HCT116 (cell line): ENCODE measurements at regions not wholly inside any gene's neighbourhood (a gene's known extent, or its start where the extent isn't known, plus 50 kb on each side); places are given as distances from the start of the nearest gene placed in this dataset.

Source experiments
- ATAC-seq: fragments of 200-7000 bp; cut with Tn5 transposase; 2 replicates; pipeline ENCODE4 v1.9.1; 2020; ENCODE audit warnings: mild to moderate bottlenecking, moderate library complexity
- BruUV-seq: library from RNA; stranded (reverse); fragments of 400-500 nt; replicated peaks from 2 replicates; lab custom pipeline; 2021; lab: Mats Ljungman, UMichigan
- CTCF ChIA-PET: fragments of 300-600 bp; sonication (Branson Sonifier 250); formaldehyde crosslinking; loops from one replicate; lab custom pipeline; 2021; ENCODE audit warnings: antibody characterized with exemption; lab: Charles Lee
- POLR2A ChIA-PET: fragments of 300-600, 350-600 bp; sonication (Branson Sonifier 250); formaldehyde crosslinking; loops from one replicate; lab custom pipeline; 2021; ENCODE audit warnings: antibody characterized with exemption; lab: Charles Lee
- RAD21 ChIA-PET, 2 experiments: fragments of 300-600 bp; sonication (Branson Sonifier 250); formaldehyde crosslinking; loops; one replicate each; lab custom pipeline; 2023; ENCODE audit warnings: low total read pairs in 2 of 2; ENCODE audit not compliant: uncharacterized antibody in 2 of 2, unreplicated experiment in 2 of 2, low non-redundant PET in 1 of 2; lab: Charles Lee
- DNase-seq: peaks from one replicate; pipeline ENCODE4 v3.0.0-alpha.2; 2010; ENCODE audit warnings: low read depth, low spot score
- H2AFZ ChIP-seq: fragments of 200-600 bp; shearing (Covaris generic), sonication (generic); 2 replicates; pipeline ENCODE4 v1.6.1; 2017; ENCODE audit warnings: low read depth, mixed run types, mixed read lengths, antibody characterized with exemption, low read length; ENCODE audit not compliant: poor library complexity, severe bottlenecking
- H3K27ac ChIP-seq: 2 replicates; pipeline ENCODE4 v1.5.1; 2012; ENCODE audit warnings: low read depth, low read length
- H3K27me3 ChIP-seq: fragments of 200-600 bp; sonication (generic); 2 replicates; pipeline ENCODE4 v1.6.1; 2016; ENCODE audit warnings: mixed run types, low read length, mixed read lengths; ENCODE audit not compliant: insufficient read depth
- H3K36me3 ChIP-seq, 2 experiments: fragments of 200-500 bp in 1 of 2; fragments of 200-600 bp in 1 of 2; sonication (Bioruptor generic) in 1 of 2; sonication (generic) in 1 of 2; 2 replicates each; pipeline versions ENCODE4 v1.5.1 to v1.6.1; 2014 to 2016; ENCODE audit warnings: low read length in 2 of 2, inconsistent platforms in 1 of 2, mixed read lengths in 1 of 2, mixed run types in 1 of 2; ENCODE audit not compliant: insufficient read depth in 2 of 2, control insufficient read depth in 1 of 2
- H3K4me1 ChIP-seq, 2 experiments: fragments of 200-600 bp in 1 of 2; sonication (generic) in 1 of 2; 2 replicates each; pipeline versions ENCODE4 v1.5.1 to v1.6.1; 2012 to 2017; ENCODE audit warnings: low read length in 2 of 2, inconsistent platforms in 1 of 2, mild to moderate bottlenecking in 1 of 2, mixed read lengths in 1 of 2, mixed run types in 1 of 2, moderate library complexity in 1 of 2; ENCODE audit not compliant: insufficient read depth in 2 of 2, control insufficient read depth in 1 of 2
- H3K4me2 ChIP-seq: fragments of 200-600 bp; sonication (generic); 2 replicates; pipeline ENCODE4 v1.6.1; 2017; ENCODE audit warnings: mixed run types, low read length, mixed read lengths
- H3K4me3 ChIP-seq, 2 experiments: fragments of 200-600 bp in 1 of 2; sonication (generic) in 1 of 2; replicated peaks in 1 of 2; 2 replicates each; pipeline ENCODE4 v1.5.1; 2011 to 2016; ENCODE audit warnings: low read length in 2 of 2, control low read depth in 1 of 2, low read depth in 1 of 2, mild to moderate bottlenecking in 1 of 2, mixed read lengths in 1 of 2, mixed run types in 1 of 2
- H3K79me2 ChIP-seq: fragments of 200-600 bp; sonication (generic); 2 replicates; pipeline ENCODE4 v1.6.1; 2017; ENCODE audit warnings: mild to moderate bottlenecking, mixed run types, low read length, moderate library complexity, mixed read lengths; ENCODE audit not compliant: insufficient read depth
- H3K9ac ChIP-seq: fragments of 200-600 bp; sonication (generic); 2 replicates; pipeline ENCODE4 v1.6.1; 2016; ENCODE audit warnings: low read length, mixed read lengths
- H3K9me2 ChIP-seq: fragments of 200-600 bp; sonication (generic), shearing (Covaris generic); 2 replicates; pipeline ENCODE4 v1.6.1; 2017; ENCODE audit warnings: mixed run types, mild to moderate bottlenecking, moderate library complexity; ENCODE audit not compliant: insufficient read depth
- H3K9me3 ChIP-seq, 2 experiments: fragments of 200-500 bp in 1 of 2; fragments of 200-600 bp in 1 of 2; sonication (Bioruptor generic) in 1 of 2; sonication (generic) in 1 of 2; 2 replicates each; pipeline ENCODE4 v1.6.1; 2014 to 2017; ENCODE audit warnings: low read length in 2 of 2, mixed read lengths in 2 of 2, inconsistent platforms in 1 of 2, low read depth in 1 of 2, mild to moderate bottlenecking in 1 of 2, mixed run types in 1 of 2, moderate library complexity in 1 of 2; ENCODE audit not compliant: control insufficient read depth in 1 of 2, insufficient read depth in 1 of 2
- H4K20me1 ChIP-seq: fragments of 200-600 bp; sonication (generic), shearing (Covaris generic); 2 replicates; pipeline ENCODE4 v1.6.1; 2017; ENCODE audit warnings: mixed run types, mild to moderate bottlenecking, moderate library complexity; ENCODE audit not compliant: insufficient read depth
- EZH2 ChIP-seq: fragments of 200-600 bp; sonication (generic); IDR thresholded peaks from 2 replicates; pipeline ENCODE4 v1.6.1; 2017; ENCODE audit warnings: antibody characterized with exemption, mixed run types
- POLR2AphosphoS5 ChIP-seq: IDR thresholded peaks from 2 replicates; pipeline ENCODE4 v1.6.1; 2011; ENCODE audit warnings: mild to moderate bottlenecking, low read depth, low read length, moderate library complexity
- SP1 ChIP-seq: IDR thresholded peaks from 2 replicates; pipeline ENCODE4 v1.6.1; 2012; ENCODE audit warnings: low read depth
- ZNF274 ChIP-seq: fragments of 200-500 bp; sonication (Bioruptor generic); IDR thresholded peaks from 2 replicates; pipeline ENCODE4 v1.6.1; 2014; ENCODE audit warnings: mild to moderate bottlenecking, low read depth, low read length, inconsistent platforms
- intact Hi-C: fragments of 100-400 bp; cut with micrococcal nuclease; formaldehyde crosslinking; loops from 2 replicates; pipeline ENCODE4 v1.10.0; 2022
- TF ChIP-seq, protein P1 (sequence below): IDR thresholded peaks from 2 replicates; pipeline ENCODE4 v1.6.1; 2012
- TF ChIP-seq, protein P2 (sequence below), 3 experiments: fragments of 200-600 bp in 1 of 3; sonication (generic) in 1 of 3; IDR thresholded peaks in 2 of 3; conservative IDR thresholded peaks in 1 of 3; 2 replicates each; pipeline ENCODE4 v1.5.1; 2012 to 2017; ENCODE audit warnings: low read depth in 2 of 3, low read length in 2 of 3, antibody characterized with exemption in 1 of 3, borderline replicate concordance in 1 of 3, control low read depth in 1 of 3, mild to moderate bottlenecking in 1 of 3, mixed read lengths in 1 of 3, mixed run types in 1 of 3, moderate library complexity in 1 of 3; ENCODE audit not compliant: insufficient read depth in 1 of 3

DNA sequence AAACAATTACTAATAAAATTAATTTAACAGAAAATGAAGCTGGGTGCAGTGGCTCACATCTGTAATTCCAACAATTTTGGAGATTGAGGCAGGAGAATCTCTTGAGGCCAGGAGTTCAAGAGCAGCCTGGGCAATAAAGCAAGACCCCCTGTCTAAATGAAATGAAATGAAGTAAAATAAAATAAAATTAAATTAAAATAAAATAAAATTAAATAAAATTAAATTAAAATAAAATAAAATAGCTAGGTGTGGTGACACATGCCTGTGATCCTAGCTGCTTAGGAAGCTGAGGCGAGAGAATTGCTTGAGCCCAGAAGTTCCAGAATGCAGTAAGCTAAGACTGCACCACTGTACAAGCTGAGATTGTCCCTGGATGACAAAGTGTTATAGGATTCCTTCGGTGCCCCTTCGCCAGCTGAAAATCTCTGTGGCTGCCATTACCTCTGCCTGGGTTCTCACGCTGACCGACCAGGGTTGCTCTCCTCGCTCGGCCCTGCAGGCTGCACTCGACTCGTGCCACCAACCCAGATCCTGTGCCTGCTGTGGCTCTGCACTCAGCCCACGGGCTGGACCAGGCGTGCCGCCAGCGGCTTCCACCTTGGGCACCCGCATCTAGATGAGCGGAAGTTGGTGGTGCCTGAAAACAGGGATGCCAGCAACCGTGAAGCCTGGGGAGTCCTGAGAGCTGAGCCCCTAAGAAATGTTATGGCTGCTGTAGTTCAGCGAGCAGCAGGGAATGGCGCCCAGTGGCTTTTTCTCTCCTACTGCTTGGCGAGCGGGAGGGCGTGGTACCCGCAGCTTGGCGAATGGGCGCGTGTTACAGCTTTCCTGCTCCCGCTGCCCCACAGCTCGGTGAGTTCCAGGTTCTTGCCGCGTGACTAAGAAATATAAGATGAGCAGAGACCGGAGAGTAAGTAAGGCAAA is 539.2 kb upstream of the PCDH9 start:
- H3K4me1 ChIP-seq = no peaks in the 10 kb centered on the region
- ATAC-seq = no peak
- H3K27me3 ChIP-seq = no peaks in the 10 kb centered on the region
- ChIA-PET POLR2A (no interaction called here), RAD21 (no interaction called here), CTCF (no interaction called here)
- H3K9me3 ChIP-seq = peaks cover 0 to 3% of the 10 kb centered on the region in 2 experiments; a peak in 2 of 4 replicates
- no peak overlapping the region for H2AFZ ChIP-seq
- no TSS peak for BruUV-seq
- H3K27ac ChIP-seq = no peak overlapping the region
- H3K79me2 ChIP-seq = no peaks in the 10 kb centered on the region
- no peak for TF ChIP-seq SP1
- TF ChIP-seq, protein P1, sequence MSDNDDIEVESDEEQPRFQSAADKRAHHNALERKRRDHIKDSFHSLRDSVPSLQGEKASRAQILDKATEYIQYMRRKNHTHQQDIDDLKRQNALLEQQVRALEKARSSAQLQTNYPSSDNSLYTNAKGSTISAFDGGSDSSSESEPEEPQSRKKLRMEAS = no peak
- no peak overlapping the region for H3K9ac ChIP-seq
- H3K4me2 ChIP-seq = no peak overlapping the region
- H3K4me3 ChIP-seq = no peak overlapping the region
- DNase-seq = no peak
- no peaks in the 10 kb centered on the region for H3K36me3 ChIP-seq
- no peaks in the 10 kb centered on the region for H3K9me2 ChIP-seq
- intact Hi-C loops = no loop called here
- no peaks in the 10 kb centered on the region for H4K20me1 ChIP-seq

DNA sequence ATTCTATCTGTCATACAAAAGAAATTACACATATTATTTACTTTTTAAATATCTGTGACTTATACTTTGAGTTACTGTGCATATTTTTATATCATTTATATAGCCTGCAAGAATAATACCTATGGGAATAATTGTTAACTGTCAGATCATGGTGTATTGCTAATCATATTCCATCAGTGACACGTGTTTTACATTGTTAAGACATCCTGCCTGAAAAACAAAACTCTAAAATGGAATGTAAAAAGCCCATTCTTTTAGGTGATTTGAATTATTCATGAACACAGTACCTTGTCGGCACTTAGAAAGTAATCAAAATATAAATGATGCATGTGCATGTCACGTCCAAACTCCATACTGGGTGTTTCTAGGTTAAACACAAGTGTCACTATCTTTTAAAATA is 533.8 kb upstream of the PCDH9 start:
- H3K9me2 ChIP-seq = no peaks in the 10 kb centered on the region
- H2AFZ ChIP-seq = no peak overlapping the region
- H3K36me3 ChIP-seq = no peaks in the 10 kb centered on the region
- no peaks in the 10 kb centered on the region for H4K20me1 ChIP-seq
- no TSS peak for BruUV-seq
- H3K9ac ChIP-seq = no peak overlapping the region
- POLR2A ChIA-PET = no interaction called here
- DNase-seq (no peak), ATAC-seq (no peak)
- intact Hi-C loops = no loop called here
- no peak overlapping the region for H3K4me2 ChIP-seq
- peaks cover 0 to 3% of the 10 kb centered on the region in 2 experiments; a peak in 2 of 4 replicates for H3K9me3 ChIP-seq
- no peaks in the 10 kb centered on the region for H3K79me2 ChIP-seq
- H3K27ac ChIP-seq = no peak overlapping the region
- no peaks in the 10 kb centered on the region for H3K4me1 ChIP-seq
- RAD21 ChIA-PET = no interaction called here
- H3K4me3 ChIP-seq = no peak overlapping the region
- no peak for TF ChIP-seq ZNF274
- TF ChIP-seq, protein P2, sequence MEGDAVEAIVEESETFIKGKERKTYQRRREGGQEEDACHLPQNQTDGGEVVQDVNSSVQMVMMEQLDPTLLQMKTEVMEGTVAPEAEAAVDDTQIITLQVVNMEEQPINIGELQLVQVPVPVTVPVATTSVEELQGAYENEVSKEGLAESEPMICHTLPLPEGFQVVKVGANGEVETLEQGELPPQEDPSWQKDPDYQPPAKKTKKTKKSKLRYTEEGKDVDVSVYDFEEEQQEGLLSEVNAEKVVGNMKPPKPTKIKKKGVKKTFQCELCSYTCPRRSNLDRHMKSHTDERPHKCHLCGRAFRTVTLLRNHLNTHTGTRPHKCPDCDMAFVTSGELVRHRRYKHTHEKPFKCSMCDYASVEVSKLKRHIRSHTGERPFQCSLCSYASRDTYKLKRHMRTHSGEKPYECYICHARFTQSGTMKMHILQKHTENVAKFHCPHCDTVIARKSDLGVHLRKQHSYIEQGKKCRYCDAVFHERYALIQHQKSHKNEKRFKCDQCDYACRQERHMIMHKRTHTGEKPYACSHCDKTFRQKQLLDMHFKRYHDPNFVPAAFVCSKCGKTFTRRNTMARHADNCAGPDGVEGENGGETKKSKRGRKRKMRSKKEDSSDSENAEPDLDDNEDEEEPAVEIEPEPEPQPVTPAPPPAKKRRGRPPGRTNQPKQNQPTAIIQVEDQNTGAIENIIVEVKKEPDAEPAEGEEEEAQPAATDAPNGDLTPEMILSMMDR (IDR thresholded peaks at IDR 0.05 in 2 of 3, conservative IDR thresholded peaks at IDR 0.05 in 1 of 3; ENCODE audit: borderline replicate concordance in 1 of 3, insufficient read depth in 1 of 3, low read depth in 2 of 3, low read length in 2 of 3) = no peak
- TF ChIP-seq, protein P1 = no peak
- TF ChIP-seq EZH2 = no peak
- no peak for TF ChIP-seq POLR2AphosphoS5
- no peaks in the 10 kb centered on the region for H3K27me3 ChIP-seq
- CTCF ChIA-PET = no interaction called here
